ENCODE measurements at regions not wholly inside any gene's neighbourhood (a gene's known extent, or its start where the extent isn't known, plus 50 kb on each side); places are given as distances from the start of the nearest gene placed in this dataset.

GRCh38 chr10:118969014-118969413 is 60.5 kb upstream of the NANOS1 start (continued):
- TF ChIP-seq ZBTB33 (IDR thresholded peaks at IDR 0.05; ENCODE audit: borderline replicate concordance, low read depth) (no peak), TEAD4 (IDR thresholded peaks at IDR 0.05; ENCODE audit: borderline replicate concordance, insufficient read depth) (no peak), CTCF (IDR thresholded peaks at IDR 0.05) (no peak), FOXM1 (IDR thresholded peaks at IDR 0.05; ENCODE audit: low read depth) (no peak)

- no peak overlapping the region for H3K4me3 ChIP-seq (ENCODE audit: low read depth in 2 of 2, low read length in 1 of 2)
- no peaks in the 10 kb centered on the region for H3K79me2 ChIP-seq (ENCODE audit: insufficient read depth)
- no peaks in the 10 kb centered on the region for H3K27me3 ChIP-seq (ENCODE audit: insufficient read depth)
- H3K9ac ChIP-seq: no peak overlapping the region
- H3K9me2 ChIP-seq: no peaks in the 10 kb centered on the region
- no peaks in the 10 kb centered on the region for H3K9me3 ChIP-seq
- H3K4me1 ChIP-seq (ENCODE audit: control insufficient read depth in 1 of 2, insufficient read depth in 2 of 2, low read depth in 1 of 2, low read length in 1 of 2): peaks cover 0 to 26% of the 10 kb centered on the region in 2 experiments; a peak in 1 of 4 replicates
- H2AFZ ChIP-seq (ENCODE audit: low read depth): no peak overlapping the region
- no peaks in the 10 kb centered on the region for H4K20me1 ChIP-seq (ENCODE audit: insufficient read depth)
- no peaks in the 10 kb centered on the region for H3F3A ChIP-seq (replicated peaks; ENCODE audit: insufficient read depth)
- H3K4me2 ChIP-seq: no peak overlapping the region
- no peak for DNase-seq
- 43% methylated on average over 3 of the region's 5 CpGs for WGBS (ENCODE audit: low lambda C conversion rate)
- CTCF ChIA-PET: interaction anchor here (1.1 kb wide), 1 partner anchor 9 kb away, joined by 3 read pairs; no protein-coding TSS in a partner anchor
- H3K36me3 ChIP-seq (replicated peaks in 1 of 2; ENCODE audit: control insufficient read depth in 1 of 2, insufficient read depth in 2 of 2, low read length in 1 of 2): no peaks in the 10 kb centered on the region
- POLR2A ChIA-PET: interaction anchor here (0.6 kb wide), 1 partner anchor 190 kb away, joined by 3 read pairs; no protein-coding TSS in a partner anchor
- no peak overlapping the region for H3K27ac ChIP-seq (ENCODE audit: low read depth in 2 of 2, low read length in 1 of 2)
- no peak for TF ChIP-seq EP300 (IDR thresholded peaks at IDR 0.05; ENCODE audit: borderline replicate concordance in 1 of 2, low read depth in 1 of 2, low read length in 1 of 2)
- no peak for TF ChIP-seq RCOR1 (IDR thresholded peaks at IDR 0.05; ENCODE audit: low read length)
- no peak for TF ChIP-seq MXI1 (IDR thresholded peaks at IDR 0.05; ENCODE audit: low read depth, low read length)
- no peak for TF ChIP-seq SMC3 (IDR thresholded peaks at IDR 0.05; ENCODE audit: low read depth, low read length)
- no peak for TF ChIP-seq NRF1 (IDR thresholded peaks at IDR 0.05; ENCODE audit: low read depth, low read length)
- no peak for TF ChIP-seq MAX (IDR thresholded peaks at IDR 0.05; ENCODE audit: low read depth)
- no peak for TF ChIP-seq TCF12 (IDR thresholded peaks at IDR 0.05)
- no peak for TF ChIP-seq REST (IDR thresholded peaks at IDR 0.05; ENCODE audit: low read depth, low read length)
- TF ChIP-seq RXRA (IDR thresholded peaks at IDR 0.05; ENCODE audit: borderline replicate concordance, low read depth): no peak
- TF ChIP-seq TEAD4 (IDR thresholded peaks at IDR 0.05; ENCODE audit: borderline replicate concordance, insufficient read depth): no peak
- TF ChIP-seq ELF1 (IDR thresholded peaks at IDR 0.05): no peak
- TF ChIP-seq USF2 (IDR thresholded peaks at IDR 0.05; ENCODE audit: borderline replicate concordance, low read depth, low read length): no peak
- no peak for TF ChIP-seq SIN3A (IDR thresholded peaks at IDR 0.05; ENCODE audit: borderline replicate concordance, low read depth, low read length)
- no peak for TF ChIP-seq MEF2A (IDR thresholded peaks at IDR 0.05; ENCODE audit: borderline replicate concordance, low read depth)
- no peak for TF ChIP-seq ZBTB33 (IDR thresholded peaks at IDR 0.05; ENCODE audit: borderline replicate concordance, low read depth)
- no peak for TF ChIP-seq RAD21 (IDR thresholded peaks at IDR 0.05; ENCODE audit: low read length)
- no peak for TF ChIP-seq PBX3 (IDR thresholded peaks at IDR 0.05)
- TF ChIP-seq YY1 (IDR thresholded peaks at IDR 0.05; ENCODE audit: low read depth): no peak
Measured at GRCh38 chr10:118970770-118971169, 58.7 kb upstream of the NANOS1 start.
